Vagina (tissue), 2 donors: ENCODE measurements at regions not wholly inside any gene's neighbourhood (a gene's known extent, or its start where the extent isn't known, plus 50 kb on each side); places are given as distances from the start of the nearest gene placed in this dataset.
A peak's percentile ranks its signal among the peaks of the same experiment; 100 is the strongest.

ENCODE experiments used
- DNase-seq, 2 donors: peaks; one replicate each; pipeline ENCODE4 v3.0.0-alpha.2; 2017; ENCODE audit errors: extremely low spot score in 2 of 2
- H3K27ac ChIP-seq: fragments of 200-600 bp; sonication (generic); one replicate; pipeline ENCODE4 v1.5.1; 2019
- H3K27me3 ChIP-seq: fragments of 200-600 bp; sonication (generic); one replicate; pipeline ENCODE4 v1.5.1; 2019
- H3K36me3 ChIP-seq, 2 donors: fragments of 200-600 bp; sonication (generic); one replicate each; pipeline ENCODE4 v1.5.1; 2017 to 2019
- H3K4me1 ChIP-seq: fragments of 200-600 bp; sonication (generic); one replicate; pipeline ENCODE4 v1.5.1; 2019
- H3K4me3 ChIP-seq, 2 donors: fragments of 200-600 bp; sonication (generic); 1 replicate in 1 of 2; 2 replicates in 1 of 2; pipeline ENCODE4 v1.5.1; 2016 to 2019
- H3K9me3 ChIP-seq: fragments of 200-600 bp; sonication (generic); one replicate; pipeline ENCODE4 v1.5.1; 2019
- CTCF ChIP-seq, 3 experiments: fragments of 450-650 bp in 2 of 3; fragments of 200-600 bp in 1 of 3; sonication (generic) in 1 of 3; IDR thresholded peaks; one replicate each; pipeline ENCODE4 v1.5.1; 2017 to 2019; ENCODE audit warnings: antibody characterized with exemption in 3 of 3, mild to moderate bottlenecking in 2 of 3, moderate library complexity in 2 of 3
- POLR2A ChIP-seq, 2 donors: fragments of 450-650 bp; IDR thresholded peaks; one replicate each; pipeline ENCODE4 v1.6.1; 2017; ENCODE audit warnings: antibody characterized with exemption in 2 of 2, mild to moderate bottlenecking in 2 of 2, moderate library complexity in 2 of 2
- POLR2AphosphoS5 ChIP-seq, 2 donors: sonication (generic); formaldehyde crosslinking; IDR thresholded peaks; one replicate each; pipeline ENCODE4 v1.9.0; 2017; ENCODE audit warnings: antibody characterized with exemption in 2 of 2, mild to moderate bottlenecking in 2 of 2, low read depth in 1 of 2; ENCODE audit not compliant: insufficient read depth in 1 of 2
- intact Hi-C: fragments of 100-400 bp; cut with DNase I; formaldehyde crosslinking; loops from one replicate; pipeline ENCODE4 v1.15.1; 2023

- Histone ChIP-seq H3K27me3 (no peaks in the 10 kb centered on the region), H3K9me3 (peaks cover 10% of the 10 kb centered on the region), H3K36me3 (no peaks in the 10 kb centered on the region), H3K4me3 (no peak overlapping the region), H3K27ac (no peak overlapping the region), H3K4me1 (no peaks in the 10 kb centered on the region)
- TF ChIP-seq POLR2AphosphoS5 (IDR thresholded peaks at IDR 0.05; ENCODE audit: insufficient read depth in 1 of 2, low read depth in 1 of 2) = no peak
- TF ChIP-seq POLR2A (IDR thresholded peaks at IDR 0.05) = no peak
- TF ChIP-seq CTCF (IDR thresholded peaks at IDR 0.05) = no peak
- DNase-seq = no peak
- intact Hi-C loops = no loop called here
These were observed 72.9 kb upstream of the C14orf180 start for GRCh38 chr14:104506461-104507253.

DNA sequence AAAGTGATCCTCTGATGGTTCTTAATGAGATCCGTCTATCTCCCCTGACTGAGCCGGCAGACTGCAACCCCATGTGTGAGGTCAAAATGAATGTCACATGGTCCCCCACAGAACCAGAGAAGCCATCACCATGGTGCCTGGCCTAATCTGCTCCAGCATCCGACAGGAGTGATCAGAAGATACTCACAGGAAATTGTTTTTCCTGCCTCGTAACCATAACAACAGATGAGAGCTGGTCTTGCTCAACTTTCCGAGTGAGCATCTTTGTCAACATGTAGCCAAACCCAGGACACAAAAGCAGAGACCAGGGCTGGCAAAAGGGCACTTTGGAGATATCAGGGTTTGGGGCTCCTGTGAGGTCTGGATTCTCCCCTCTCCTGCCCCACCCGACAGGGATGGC, 72.1 kb upstream of the C14orf180 start:
- no peaks in the 10 kb centered on the region for H3K36me3 ChIP-seq
- H3K9me3 ChIP-seq = peaks cover 4% of the 10 kb centered on the region
- no peak for DNase-seq
- H3K4me1 ChIP-seq = no peaks in the 10 kb centered on the region
- H3K4me3 ChIP-seq = no peak overlapping the region
- intact Hi-C loops = no loop called here
- no peak for TF ChIP-seq POLR2A (IDR thresholded peaks at IDR 0.05)
- no peak for TF ChIP-seq POLR2AphosphoS5 (IDR thresholded peaks at IDR 0.05; ENCODE audit: insufficient read depth in 1 of 2, low read depth in 1 of 2)
- TF ChIP-seq CTCF (IDR thresholded peaks at IDR 0.05) = no peak
- no peaks in the 10 kb centered on the region for H3K27me3 ChIP-seq
- no peak overlapping the region for H3K27ac ChIP-seq

DNA sequence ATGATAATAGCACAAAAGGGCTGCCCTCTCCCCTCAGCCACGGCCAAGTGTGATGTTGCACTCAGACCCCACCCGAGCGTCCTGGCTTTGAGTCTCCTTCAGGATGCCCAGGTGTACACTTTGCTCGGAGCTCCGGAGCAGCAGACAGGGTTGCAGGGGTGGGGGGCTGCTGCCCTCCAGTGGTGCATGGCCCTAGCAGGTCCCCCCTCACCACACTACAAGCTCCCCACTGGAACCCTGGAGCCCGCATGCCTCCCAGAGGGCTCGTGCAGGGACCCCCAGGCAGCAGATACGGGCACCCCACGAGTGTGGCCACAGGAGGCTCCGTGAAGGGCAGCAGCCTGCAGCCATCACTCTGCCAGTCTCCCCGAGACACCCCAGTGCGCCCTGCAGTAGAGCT, 69.9 kb upstream of the C14orf180 start:
- Histone ChIP-seq H3K36me3 (no peaks in the 10 kb centered on the region), H3K27me3 (no peaks in the 10 kb centered on the region), H3K27ac (no peak overlapping the region), H3K4me1 (no peaks in the 10 kb centered on the region), H3K9me3 (no peaks in the 10 kb centered on the region), H3K4me3 (no peak overlapping the region)
- TF ChIP-seq POLR2AphosphoS5 (IDR thresholded peaks at IDR 0.05; ENCODE audit: insufficient read depth in 1 of 2, low read depth in 1 of 2) (no peak), CTCF (IDR thresholded peaks at IDR 0.05) (no peak), POLR2A (IDR thresholded peaks at IDR 0.05) (no peak)
- intact Hi-C loops = no loop called here
- DNase-seq = no peak

GRCh38 chr14:104510216-104510615, 69.3 kb upstream of the C14orf180 start:
- DNase-seq = peak in 1 of 2 donors; percentile 85
- Histone ChIP-seq H3K27ac (no peak overlapping the region), H3K36me3 (no peaks in the 10 kb centered on the region), H3K4me1 (no peaks in the 10 kb centered on the region), H3K27me3 (no peaks in the 10 kb centered on the region), H3K4me3 (no peak overlapping the region), H3K9me3 (no peaks in the 10 kb centered on the region)
- intact Hi-C loops = no loop called here
- TF ChIP-seq CTCF (IDR thresholded peaks at IDR 0.05) (no peak), POLR2A (IDR thresholded peaks at IDR 0.05) (no peak), POLR2AphosphoS5 (IDR thresholded peaks at IDR 0.05; ENCODE audit: insufficient read depth in 1 of 2, low read depth in 1 of 2) (no peak)
